GM21423 (cell line): ENCODE measurements at regions not wholly inside any gene's neighbourhood (a gene's known extent, or its start where the extent isn't known, plus 50 kb on each side); places are given as distances from the start of the nearest gene placed in this dataset.
A peak's percentile ranks its signal among the peaks of the same experiment; 100 is the strongest.
"Not testable (repeated sequence)": the region's sequence is repeated elsewhere in the genome, so short reads cannot be mapped to it uniquely, and the experiment has no call there.

ENCODE experiments used
- ATAC-seq: cut with Tn5 transposase; IDR thresholded peaks from one replicate; pipeline ENCODE4 v1.9.1; 2021; ENCODE audit warnings: mild to moderate bottlenecking, moderate library complexity; ENCODE audit not compliant: unreplicated experiment

DNA sequence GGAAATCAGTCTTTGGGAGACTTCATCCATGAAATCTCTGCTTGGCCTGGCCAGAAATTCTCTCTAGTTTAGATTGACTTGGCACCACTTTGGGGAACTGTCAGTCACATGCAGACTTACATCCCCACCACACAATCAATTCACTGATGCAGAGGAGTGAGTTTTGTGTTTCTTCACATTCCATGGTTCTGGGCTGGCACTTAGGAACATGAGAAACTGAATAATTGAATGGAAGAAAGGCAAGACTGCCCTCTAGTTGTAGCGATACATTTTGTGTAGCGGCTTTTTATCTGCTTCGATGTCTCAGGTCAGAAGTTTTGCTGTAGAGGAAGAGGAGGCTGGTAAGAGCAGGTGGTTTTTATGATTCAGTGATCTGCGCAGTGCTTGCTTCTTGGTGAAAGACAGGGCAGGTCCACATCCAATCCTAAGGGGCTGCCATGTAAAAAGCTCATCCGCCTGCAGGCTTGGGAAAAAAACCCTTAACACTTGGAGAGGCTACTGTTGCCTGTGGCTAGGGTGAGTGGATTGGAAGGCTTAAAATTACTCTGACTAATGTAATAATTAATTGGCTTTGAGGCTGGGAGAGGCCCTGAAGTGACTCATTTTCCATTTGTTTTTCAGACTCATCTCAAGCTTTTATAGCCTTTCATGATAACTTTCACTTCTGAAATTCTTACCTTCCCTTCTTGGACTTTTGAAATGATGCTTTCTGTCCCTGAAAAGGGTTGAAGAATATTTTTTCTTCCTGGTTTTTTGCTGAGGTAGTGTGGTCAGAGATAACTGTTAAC lies 75.4 kb upstream of the LPCAT1 start:
- not testable (repeated sequence) for ATAC-seq

GRCh38 chr5:1597093-1597473 lies 73.3 kb upstream of the LPCAT1 start:
- not testable (repeated sequence) for ATAC-seq

DNA sequence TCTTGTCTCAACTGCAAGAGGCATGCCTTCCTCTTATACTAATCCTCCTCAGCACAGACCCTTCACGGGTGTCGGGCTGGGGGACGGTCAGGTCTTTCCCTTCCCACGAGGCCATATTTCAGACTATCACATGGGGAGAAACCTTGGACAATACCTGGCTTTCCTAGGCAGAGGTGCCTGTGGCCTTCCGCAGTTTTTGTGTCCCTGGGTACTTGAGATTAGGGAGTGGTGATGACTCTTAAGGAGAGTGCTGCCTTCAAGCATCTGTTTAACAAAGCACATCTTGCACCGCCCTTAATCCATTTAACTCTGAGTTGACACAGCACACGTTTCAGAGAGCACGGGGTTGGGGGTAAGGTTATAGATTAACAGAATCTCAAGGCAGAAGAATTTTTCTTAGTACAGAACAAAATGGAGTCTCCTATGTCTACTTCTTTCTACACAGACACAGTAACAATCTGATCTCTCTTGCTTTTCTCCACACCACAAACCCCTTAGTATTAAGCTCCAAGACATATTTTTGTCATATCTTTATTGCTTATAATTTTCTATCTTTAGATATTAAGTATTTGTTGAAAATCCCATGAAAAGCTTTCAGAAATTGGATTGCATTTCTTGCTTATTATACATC lies 72.8 kb upstream of the LPCAT1 start:
- not testable (repeated sequence) for ATAC-seq

DNA sequence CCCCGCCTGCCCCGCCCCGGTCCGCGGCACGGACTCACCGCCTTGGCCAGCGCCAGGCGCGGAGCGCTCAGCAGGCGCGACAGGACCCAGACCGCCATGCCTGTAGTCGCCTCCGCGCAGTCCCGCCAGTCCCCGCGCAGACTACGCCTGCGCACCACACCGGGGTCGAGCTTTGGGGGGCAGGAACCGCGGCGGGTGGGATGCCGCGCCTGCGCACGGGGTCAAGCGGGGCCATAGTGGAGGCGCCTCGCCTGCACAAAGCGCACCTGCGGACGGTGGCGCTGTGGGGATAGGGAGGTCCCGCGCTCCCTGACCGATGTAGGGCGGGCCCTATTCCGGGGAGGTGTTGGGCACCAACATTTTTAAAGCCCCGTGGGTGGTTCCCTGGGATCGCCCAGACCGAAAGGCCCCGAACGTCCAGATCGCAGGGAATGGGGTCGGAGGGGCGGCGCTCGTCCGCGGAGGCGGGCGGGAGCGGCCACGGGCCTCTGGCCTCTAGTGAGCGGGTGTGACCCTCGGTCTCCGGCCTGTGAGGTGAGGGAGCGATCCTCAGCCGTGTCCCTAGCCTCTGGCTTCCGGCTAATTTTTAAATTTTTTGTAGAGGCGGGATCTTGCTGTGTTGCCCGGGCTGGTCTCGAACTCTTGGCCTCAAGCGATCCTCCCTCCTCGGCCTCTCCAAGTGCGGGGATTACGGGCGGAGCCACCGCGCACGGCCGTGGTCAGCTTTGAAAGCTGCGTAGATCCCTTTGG lies 70.8 kb upstream of the LPCAT1 start:
- ATAC-seq, result peak; percentile 93

GRCh38 chr5:1593903-1594356 lies 70.2 kb upstream of the LPCAT1 start:
- no peak for ATAC-seq

DNA sequence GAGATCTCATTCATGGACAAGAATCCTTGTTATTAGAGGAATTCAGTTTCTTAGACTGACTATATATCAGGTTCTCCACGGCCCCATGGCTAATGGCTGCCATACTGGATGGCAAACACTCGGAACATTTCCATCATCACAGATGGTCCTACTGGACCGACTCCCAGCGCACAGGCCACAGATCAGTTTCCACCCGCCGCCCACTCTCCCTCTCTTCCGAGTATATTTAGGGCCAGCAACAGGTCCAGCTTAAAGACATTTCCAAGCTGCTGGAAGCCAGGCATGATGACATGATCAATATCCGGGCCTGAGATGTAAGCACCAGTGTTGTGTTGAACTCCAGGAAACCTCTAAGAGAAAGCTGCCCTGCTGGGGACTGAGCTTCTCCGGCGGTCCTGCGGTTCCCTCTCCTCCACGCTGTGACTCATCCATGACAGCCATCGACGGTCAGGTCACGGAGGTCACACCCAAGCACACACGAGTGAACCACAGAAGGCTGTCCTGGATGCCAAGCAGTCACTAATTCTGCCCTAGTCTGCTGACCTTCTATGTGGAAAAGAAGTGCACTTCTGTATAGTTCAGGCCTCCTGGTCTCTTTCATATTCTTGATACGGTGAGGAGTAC lies 64.4 kb upstream of the LPCAT1 start:
- not testable (repeated sequence) for ATAC-seq

- ATAC-seq, result not testable (repeated sequence)
Measured at GRCh38 chr5:1583081-1583875, 59.5 kb upstream of the LPCAT1 start.

DNA sequence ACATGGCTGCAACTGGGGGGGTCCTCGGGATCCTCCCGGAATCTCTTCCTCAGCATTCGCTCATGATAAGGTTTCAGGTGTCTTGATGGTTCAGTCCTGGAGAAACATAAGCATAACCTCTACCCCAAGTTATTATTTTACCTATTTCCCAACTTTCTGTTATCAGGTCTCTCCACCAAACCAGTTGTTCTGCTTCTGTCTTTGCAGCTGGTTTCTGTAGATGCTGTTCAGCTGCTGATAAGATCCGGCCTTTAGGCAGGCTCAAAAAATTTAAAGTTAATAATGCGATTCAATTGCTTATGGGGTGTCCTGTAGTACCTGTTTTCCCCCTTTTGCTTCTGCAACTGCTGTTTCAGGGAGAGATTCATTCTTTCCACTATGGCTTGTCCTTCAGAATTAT lies 55.6 kb upstream of the LPCAT1 start:
- ATAC-seq, result not testable (repeated sequence)

DNA sequence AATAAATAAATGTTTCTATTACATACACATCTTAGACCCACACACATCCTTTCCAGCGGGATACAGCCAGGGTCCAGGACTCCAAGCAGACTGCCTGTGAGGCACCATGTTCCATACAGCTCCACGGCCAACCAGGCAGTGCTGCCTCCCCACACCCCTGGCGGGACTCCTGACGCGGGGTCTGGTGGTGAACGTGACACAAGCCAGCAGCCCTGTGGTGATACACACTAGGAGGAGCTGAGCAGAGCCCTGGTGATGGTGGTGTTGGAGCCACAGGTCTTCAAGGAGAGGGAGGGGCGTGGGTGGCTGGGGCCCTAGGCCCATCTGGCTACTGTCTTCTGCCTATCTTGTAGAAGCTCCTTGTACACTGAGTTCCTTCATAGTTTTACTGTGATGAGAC lies 53.1 kb upstream of the LPCAT1 start:
- not testable (repeated sequence) for ATAC-seq

- not testable (repeated sequence) for ATAC-seq
Measured at GRCh38 chr5:1575991-1576714, 52.4 kb upstream of the LPCAT1 start.

DNA sequence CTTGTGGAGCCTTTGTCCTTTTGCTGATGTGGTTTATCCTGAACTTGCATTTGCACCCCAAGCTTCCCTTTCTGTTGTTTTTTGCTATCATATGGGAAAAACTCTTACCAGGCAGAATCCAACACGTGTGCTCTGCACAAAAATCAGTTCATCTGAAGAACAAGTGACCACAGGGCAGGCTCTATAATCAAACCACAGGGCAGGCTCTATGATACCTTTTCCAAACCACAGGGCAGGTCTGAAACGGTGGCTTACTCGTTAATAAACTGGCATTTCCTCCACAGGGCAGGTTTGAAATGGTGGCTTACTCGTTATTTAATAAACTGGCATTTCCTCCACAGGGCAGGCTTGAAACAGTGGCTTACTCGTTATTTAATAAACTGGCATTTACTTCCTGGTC lies 51.7 kb upstream of the LPCAT1 start:
- ATAC-seq, result not testable (repeated sequence)

DNA sequence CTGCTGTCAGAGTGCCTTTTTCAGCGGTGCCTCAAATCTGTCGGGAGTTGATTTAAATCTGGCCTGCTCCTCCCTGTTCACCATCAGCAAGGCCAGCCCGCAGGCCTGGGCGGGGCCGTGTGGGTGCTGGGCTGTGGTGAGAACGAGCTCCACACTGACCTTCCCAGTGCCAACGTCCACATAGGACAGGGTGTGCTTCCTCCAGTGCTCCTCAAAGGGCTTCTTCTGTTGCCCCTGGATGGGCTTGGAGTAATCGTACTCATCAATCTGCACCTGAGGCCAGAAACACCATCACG lies 50.2 kb upstream of the LPCAT1 start:
- not testable (repeated sequence) for ATAC-seq

GRCh38 chr5:1573217-1574022 lies 49.7 kb upstream of the LPCAT1 start:
- not testable (repeated sequence) for ATAC-seq
